NB4 (cell line): ENCODE measurements at regions not wholly inside any gene's neighbourhood (a gene's known extent, or its start where the extent isn't known, plus 50 kb on each side); places are given as distances from the start of the nearest gene placed in this dataset.

Experiments used
- DNase-seq: peaks from one replicate; pipeline ENCODE4 v3.0.0; 2010; ENCODE audit warnings: low read depth
- H3K4me3 ChIP-seq: one replicate; pipeline ENCODE4 v1.5.1; 2011; ENCODE audit warnings: mild to moderate bottlenecking, low read depth, low read length, moderate library complexity
- MYC ChIP-seq: IDR thresholded peaks from 2 replicates; pipeline ENCODE4 v1.6.1; 2011; ENCODE audit warnings: low read depth, low read length
- POLR2A ChIP-seq: IDR thresholded peaks from 2 replicates; pipeline ENCODE4 v1.6.1; 2011; ENCODE audit warnings: mild to moderate bottlenecking; ENCODE audit not compliant: insufficient read length; ENCODE audit errors: extremely low read depth
- TF ChIP-seq, protein P1 (sequence below): IDR thresholded peaks from 2 replicates; pipeline ENCODE4 v1.6.1; 2011; ENCODE audit warnings: low read depth, low read length
- TF ChIP-seq, protein P2 (sequence below): IDR thresholded peaks from one replicate; pipeline ENCODE4 v1.5.1; 2012; ENCODE audit warnings: low read depth, low read length

DNA sequence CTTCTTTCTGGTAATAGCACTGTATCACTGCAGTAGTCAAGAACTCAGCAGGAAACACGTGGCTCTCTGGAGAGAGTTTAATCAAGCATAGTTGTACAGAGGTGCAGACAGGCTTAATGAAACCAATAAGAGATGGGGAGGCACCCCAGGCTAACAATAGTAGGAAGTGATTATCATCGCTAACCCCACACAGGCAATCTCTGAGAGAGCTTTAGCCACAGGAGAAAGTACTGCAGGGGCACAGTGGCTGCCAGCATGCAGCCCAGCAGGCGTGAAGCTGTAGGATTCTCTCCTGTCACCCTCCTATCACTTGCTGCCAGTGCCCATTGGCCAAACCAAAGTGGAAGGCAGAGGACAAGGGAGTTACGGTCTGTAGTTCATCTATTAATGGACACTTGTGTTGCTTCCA lies 450.0 kb upstream of the RASGEF1B start:
- no peak for DNase-seq
- no peak overlapping the region for H3K4me3 ChIP-seq
- TF ChIP-seq, protein P1, sequence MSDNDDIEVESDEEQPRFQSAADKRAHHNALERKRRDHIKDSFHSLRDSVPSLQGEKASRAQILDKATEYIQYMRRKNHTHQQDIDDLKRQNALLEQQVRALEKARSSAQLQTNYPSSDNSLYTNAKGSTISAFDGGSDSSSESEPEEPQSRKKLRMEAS: no peak
- TF ChIP-seq, protein P2, sequence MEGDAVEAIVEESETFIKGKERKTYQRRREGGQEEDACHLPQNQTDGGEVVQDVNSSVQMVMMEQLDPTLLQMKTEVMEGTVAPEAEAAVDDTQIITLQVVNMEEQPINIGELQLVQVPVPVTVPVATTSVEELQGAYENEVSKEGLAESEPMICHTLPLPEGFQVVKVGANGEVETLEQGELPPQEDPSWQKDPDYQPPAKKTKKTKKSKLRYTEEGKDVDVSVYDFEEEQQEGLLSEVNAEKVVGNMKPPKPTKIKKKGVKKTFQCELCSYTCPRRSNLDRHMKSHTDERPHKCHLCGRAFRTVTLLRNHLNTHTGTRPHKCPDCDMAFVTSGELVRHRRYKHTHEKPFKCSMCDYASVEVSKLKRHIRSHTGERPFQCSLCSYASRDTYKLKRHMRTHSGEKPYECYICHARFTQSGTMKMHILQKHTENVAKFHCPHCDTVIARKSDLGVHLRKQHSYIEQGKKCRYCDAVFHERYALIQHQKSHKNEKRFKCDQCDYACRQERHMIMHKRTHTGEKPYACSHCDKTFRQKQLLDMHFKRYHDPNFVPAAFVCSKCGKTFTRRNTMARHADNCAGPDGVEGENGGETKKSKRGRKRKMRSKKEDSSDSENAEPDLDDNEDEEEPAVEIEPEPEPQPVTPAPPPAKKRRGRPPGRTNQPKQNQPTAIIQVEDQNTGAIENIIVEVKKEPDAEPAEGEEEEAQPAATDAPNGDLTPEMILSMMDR: no peak
- TF ChIP-seq MYC: no peak
- TF ChIP-seq POLR2A: no peak

DNA sequence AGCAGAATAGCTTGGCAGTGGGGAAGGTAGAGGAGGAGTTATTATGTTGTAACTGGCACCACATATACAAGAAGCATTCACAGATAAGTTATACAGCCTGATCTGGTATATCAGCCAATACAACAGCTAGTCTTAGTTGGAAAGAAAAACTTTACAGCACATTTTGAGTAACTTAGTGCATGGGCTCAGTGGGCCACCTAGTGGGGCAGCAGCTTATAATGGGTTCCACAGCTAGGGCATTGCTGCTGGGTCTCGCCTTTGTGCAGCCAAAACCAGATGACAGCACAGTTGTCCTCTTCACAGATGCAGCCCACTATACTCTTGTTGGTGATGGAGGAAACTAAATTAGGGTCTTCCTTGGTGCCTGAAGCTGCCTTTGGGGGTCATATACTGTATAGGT lies 448.1 kb upstream of the RASGEF1B start:
- DNase-seq: no peak
- no peak overlapping the region for H3K4me3 ChIP-seq
- TF ChIP-seq, protein P1: no peak
- TF ChIP-seq, protein P2: no peak
- no peak for TF ChIP-seq MYC
- TF ChIP-seq POLR2A: no peak

DNA sequence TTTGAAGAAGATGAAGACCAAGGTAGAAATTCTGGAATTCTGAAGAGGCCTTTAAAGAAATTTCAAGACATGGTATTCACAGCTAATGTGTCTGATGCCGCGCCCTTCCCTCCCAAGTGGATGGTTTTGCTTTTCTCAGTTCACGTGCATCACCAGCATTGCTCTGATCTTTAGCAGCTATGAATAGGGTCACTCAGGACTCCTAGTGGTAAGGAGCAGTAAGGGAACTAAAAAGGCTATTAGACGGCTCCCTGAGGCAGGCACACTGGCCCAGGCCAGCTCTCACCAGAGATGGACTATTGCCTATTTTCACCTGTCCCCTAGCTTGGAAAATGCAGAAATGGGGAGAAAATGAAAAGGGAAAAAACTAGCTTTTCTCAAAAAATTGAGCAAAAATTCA lies 447.5 kb upstream of the RASGEF1B start:
- no peak overlapping the region for H3K4me3 ChIP-seq
- TF ChIP-seq MYC: no peak
- TF ChIP-seq, protein P2: peak; percentile 48
- DNase-seq: peak; percentile 20

DNA sequence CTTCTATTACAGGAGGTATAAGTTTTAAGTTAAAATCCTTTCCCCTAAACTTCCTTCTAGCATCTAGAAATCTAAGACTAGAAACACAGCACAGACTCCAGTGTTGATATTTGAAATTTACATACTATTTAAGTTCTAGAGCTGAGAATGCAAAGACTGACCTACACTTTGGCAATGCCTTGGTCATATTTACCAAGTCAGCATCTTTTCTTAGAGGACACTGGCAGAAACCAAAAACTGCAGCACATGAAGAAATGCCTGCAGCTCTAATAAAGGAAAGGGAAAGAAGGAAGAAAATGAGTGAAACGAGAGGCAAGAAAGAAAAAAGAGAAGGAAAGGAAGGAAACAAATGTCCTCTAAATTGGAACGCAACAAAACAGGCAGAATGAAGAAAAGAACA lies 443.7 kb upstream of the RASGEF1B start:
- TF ChIP-seq POLR2A: no peak
- TF ChIP-seq, protein P2: no peak
- no peak for TF ChIP-seq MYC
- TF ChIP-seq, protein P1: no peak
- no peak for DNase-seq
- H3K4me3 ChIP-seq: no peak overlapping the region

DNA sequence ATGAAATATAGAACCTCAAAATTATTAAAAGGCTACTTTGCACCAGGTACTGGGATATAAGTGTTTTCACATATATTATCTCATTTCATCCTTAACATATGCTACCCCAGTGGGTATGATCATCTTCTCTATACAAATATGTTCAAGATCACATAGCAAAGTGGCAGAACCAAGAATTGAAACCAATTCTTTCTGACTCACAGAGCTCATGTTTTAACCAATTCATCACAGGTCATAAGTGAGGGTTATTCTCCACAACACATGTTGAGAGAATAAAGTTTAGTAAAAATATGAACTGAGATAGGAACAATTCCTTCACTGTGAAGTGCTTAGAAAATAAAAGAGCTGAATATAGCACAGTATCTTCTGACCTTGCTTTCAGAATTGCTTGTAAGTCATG lies 442.9 kb upstream of the RASGEF1B start:
- TF ChIP-seq, protein P1: no peak
- no peak for TF ChIP-seq POLR2A
- no peak for TF ChIP-seq MYC
- TF ChIP-seq, protein P2: no peak
- no peak overlapping the region for H3K4me3 ChIP-seq
- no peak for DNase-seq

DNA sequence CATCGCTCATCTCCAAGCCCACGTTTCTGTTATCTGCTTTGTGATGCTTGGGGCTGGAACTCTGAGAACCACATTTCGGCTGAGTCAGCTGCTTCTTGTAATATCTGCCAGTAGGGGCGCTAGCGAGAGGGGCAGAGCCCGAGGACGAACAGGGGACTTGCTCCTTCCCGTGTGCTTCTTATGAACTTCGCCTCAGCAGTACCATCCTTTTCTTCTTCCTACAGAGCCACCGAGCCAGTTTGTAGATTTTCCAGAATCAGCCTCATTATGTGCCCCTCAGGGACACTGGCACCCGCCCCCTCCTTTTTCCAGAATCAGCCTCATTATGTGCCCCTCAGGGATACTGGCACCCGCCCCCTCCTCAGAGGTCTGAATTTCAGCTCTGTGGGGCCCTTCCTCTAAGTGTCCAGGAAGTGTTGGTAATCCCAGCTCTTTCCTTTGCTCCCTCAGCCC lies 441.7 kb upstream of the RASGEF1B start:
- H3K4me3 ChIP-seq: no peak overlapping the region
- DNase-seq: peak; percentile 62
- TF ChIP-seq, protein P2: peak; percentile 76
- TF ChIP-seq POLR2A: no peak
